H54 (cell line): ENCODE measurements at regions not wholly inside any gene's neighbourhood (a gene's known extent, or its start where the extent isn't known, plus 50 kb on each side); places are given as distances from the start of the nearest gene placed in this dataset.
A peak's percentile ranks its signal among the peaks of the same experiment; 100 is the strongest.

Experiments used
- DNase-seq: peaks from one replicate; pipeline ENCODE4 v3.0.0; 2011; ENCODE audit warnings: low spot score, mixed read lengths; ENCODE audit not compliant: insufficient read length
- FAIRE-seq: peaks from 3 replicates; lab custom pipeline; 2011; peaks lifted over from hg19 to GRCh38; lab: Jason Lieb, UNC
- POLR2A ChIP-seq: IDR thresholded peaks from 2 replicates; pipeline ENCODE4 v1.6.1; 2011; ENCODE audit warnings: low read depth, mild to moderate bottlenecking, low read length

GRCh38 chr5:24331531-24331930 lies 313.2 kb downstream of the CDH10 start:
- no peak for TF ChIP-seq POLR2A
- DNase-seq (no peak), FAIRE-seq (no peak)

- TF ChIP-seq POLR2A: no peak
- DNase-seq (no peak), FAIRE-seq (peak; percentile 60)
Measured at GRCh38 chr5:24347158-24347557, 297.6 kb downstream of the CDH10 start.

DNA sequence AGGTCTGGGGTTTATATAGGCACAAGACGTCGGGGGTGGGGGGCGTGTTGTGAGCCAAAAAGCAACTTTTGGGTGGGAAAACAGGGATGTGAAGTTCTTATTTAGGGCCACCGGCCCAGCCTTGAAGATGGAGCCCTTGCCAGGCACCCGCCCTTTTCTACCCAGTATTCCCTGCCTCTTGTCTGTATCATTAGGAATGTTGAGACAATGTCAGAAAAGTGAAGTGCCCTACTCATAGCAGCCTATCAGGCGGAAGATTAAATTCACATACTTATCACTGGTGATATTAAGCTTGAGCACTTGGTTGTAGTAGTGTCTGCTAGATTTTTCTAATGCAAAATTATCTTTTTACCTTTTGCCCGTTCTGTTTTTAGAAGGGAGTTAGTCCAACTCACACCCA lies 293.5 kb downstream of the CDH10 start:
- FAIRE-seq (no peak), DNase-seq (no peak)
- TF ChIP-seq POLR2A: no peak

DNA sequence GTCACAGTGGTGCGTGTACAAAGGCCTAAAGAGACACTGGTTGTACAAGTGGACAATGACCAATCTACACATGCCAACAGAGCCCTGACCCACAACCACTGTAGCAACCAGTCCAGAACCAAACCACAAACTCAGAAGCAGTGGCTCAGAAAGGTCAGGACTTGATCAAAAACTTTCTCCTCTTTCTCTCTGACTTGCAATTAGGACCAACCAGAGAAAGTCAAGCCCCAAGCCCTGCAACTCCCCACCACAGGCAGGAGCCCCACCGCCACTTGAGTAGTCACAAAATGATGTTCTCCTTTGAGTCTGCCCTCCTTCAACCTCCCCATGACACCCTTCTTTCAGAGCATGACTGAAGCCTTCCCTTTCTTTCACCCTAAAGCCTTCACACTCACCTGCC lies 291.8 kb downstream of the CDH10 start:
- DNase-seq (no peak), FAIRE-seq (no peak)
- no peak for TF ChIP-seq POLR2A

GRCh38 chr5:24353611-24354010 lies 291.2 kb downstream of the CDH10 start:
- FAIRE-seq (no peak), DNase-seq (no peak)
- no peak for TF ChIP-seq POLR2A

- TF ChIP-seq POLR2A: no peak
- no peak for FAIRE-seq
- no peak for DNase-seq
Measured at GRCh38 chr5:24363789-24364481, 280.8 kb downstream of the CDH10 start.

GRCh38 chr5:24364711-24365110 lies 280.1 kb downstream of the CDH10 start:
- FAIRE-seq (no peak), DNase-seq (no peak)
- no peak for TF ChIP-seq POLR2A

DNA sequence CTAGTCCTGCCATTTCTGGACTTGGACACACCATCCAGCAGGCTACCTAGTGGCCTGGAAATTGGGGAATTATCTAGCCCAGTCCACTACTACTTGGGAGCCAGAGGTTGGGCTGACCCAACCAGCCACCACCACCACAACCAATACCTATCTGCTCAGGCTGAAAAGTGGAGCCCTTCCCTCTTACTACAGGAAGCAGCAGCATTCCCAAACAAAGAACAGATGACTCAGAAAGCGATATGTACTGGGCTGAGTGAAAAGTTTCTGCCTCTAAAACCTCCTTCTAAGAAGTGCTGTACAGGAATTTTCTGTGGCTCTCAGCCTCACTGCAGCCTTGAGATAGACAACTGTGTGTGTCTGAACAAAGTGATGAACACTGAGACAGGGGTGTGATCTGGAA lies 279.4 kb downstream of the CDH10 start:
- TF ChIP-seq POLR2A: no peak
- FAIRE-seq (peak; percentile 84), DNase-seq (no peak)

- FAIRE-seq (no peak), DNase-seq (no peak)
- TF ChIP-seq POLR2A: no peak
Measured at GRCh38 chr5:24367216-24367615, 277.6 kb downstream of the CDH10 start.

- no peak for TF ChIP-seq POLR2A
- DNase-seq: no peak
- no peak for FAIRE-seq
Measured at GRCh38 chr5:24368115-24368514, 276.7 kb downstream of the CDH10 start.

- DNase-seq (no peak), FAIRE-seq (no peak)
- no peak for TF ChIP-seq POLR2A
Measured at GRCh38 chr5:24376210-24376609, 268.6 kb downstream of the CDH10 start.

DNA sequence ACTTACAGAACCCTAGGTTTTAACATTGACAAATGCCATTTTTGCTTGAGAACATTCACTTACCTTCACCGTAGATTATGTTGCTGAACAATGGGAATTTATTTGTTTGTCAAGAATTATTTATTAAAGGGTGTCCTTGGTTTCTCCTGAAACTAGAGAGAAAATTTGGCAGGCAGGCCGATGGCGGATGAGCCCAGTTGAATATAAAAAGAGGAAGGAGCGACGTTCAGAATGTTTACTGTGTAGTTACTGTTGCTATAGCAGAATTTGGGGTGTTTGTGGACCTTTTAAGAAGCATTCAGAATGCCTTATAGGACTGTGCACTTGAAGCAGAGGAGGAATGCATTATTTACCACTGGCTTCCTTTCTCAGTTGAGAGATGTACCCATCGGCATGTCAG lies 268.2 kb downstream of the CDH10 start:
- no peak for FAIRE-seq

DNA sequence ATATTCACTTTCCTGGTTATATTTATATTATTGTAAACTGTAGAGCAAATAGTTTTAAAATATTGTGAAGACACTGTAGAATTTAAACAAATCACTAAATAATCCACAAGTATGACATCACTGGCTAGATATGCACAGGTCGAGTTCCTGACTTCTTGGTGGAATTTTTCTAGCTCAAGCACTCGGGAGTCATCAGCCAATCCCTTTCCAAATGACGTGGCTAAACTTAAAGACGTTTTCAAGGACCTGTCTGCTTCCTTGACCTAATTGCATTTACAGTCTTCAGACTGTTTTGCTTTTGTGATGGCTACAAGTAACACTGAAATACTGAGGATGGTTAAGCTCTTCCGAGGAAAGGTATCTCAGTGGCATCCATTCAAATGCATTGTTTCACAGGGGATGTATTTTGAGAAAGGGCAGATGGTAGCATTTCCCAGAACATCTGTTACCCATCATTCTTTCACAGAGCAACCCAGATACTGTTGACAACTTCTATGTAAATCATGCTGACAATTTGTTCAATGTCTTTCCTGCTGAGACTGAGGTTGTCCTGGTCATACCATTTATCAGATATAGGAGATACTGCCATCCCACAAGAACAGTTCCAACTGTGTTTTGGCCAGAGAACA lies 262.8 kb downstream of the CDH10 start:
- peak; percentile 84 for FAIRE-seq
- TF ChIP-seq POLR2A: no peak
- no peak for DNase-seq

More for the DNA sequence above, 268.2 kb downstream of the CDH10 start:
- no peak for DNase-seq
- no peak for TF ChIP-seq POLR2A

- FAIRE-seq (no peak), DNase-seq (no peak)
- TF ChIP-seq POLR2A: no peak
Measured at GRCh38 chr5:24385070-24385469, 259.7 kb downstream of the CDH10 start.

- FAIRE-seq (no peak), DNase-seq (no peak)
- TF ChIP-seq POLR2A: no peak
Measured at GRCh38 chr5:24385617-24386016, 259.2 kb downstream of the CDH10 start.
